NOMO-1 treated with dmso at 0.1 percent for 144 hours (cell line): ENCODE measurements at regions not wholly inside any gene's neighbourhood (a gene's known extent, or its start where the extent isn't known, plus 50 kb on each side); places are given as distances from the start of the nearest gene placed in this dataset.

Source experiments
- DNase-seq: peaks from one replicate; lab custom pipeline; 2025; ENCODE audit not compliant: unreplicated experiment; lab: John Stamatoyannopoulos, UW

DNA sequence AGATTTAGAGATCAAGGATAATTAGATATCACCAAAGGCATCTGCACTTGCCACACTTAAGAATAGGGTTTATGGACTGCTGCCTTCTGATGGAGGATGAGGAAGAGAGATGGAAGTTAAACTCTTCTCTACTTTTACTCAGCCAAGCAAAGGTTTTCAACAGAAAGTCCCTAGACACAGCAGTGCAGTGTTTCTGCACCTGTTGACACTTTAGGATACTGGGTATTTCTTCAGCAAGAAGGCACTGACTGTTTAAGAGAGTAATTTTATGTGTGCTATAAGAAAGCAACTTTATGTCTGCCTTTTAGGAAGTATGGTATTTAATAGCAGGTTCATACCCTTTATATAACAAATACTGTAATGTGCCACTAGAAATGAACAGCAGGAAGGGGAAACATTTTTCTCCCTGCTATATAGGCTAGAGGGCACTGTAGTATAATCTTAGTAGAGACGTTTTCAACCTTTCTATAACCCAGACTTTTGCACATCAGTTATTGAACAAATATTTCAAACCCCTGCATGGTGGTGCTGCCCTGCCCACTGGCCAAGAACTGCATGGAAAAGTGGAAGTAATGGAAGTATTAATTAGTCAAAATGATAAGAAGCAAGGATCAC lies 225.0 kb upstream of the GRIP1 start:
- DNase-seq = no peak

DNA sequence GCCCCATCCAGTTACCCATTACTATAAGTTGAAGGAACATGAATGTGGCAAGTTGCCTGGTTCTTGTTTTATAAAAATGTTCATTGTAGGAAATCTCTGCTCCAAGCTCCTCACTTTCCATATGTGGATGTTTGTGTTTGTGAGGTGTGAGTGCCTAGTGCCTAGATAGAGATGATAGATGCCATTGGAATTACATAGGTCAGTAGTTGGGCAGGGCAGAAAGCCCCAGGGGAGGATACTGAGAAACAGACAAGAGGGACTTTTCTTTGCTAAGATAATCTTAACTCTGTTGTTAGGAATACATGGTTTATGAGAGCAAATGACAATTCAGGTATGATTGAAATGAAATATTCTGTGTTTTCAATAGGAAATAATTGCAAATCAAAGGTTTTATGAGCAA lies 226.3 kb upstream of the GRIP1 start:
- DNase-seq = no peak

- DNase-seq = no peak
Measured at GRCh38 chr12:66910366-66910974, 231.6 kb upstream of the GRIP1 start.

DNA sequence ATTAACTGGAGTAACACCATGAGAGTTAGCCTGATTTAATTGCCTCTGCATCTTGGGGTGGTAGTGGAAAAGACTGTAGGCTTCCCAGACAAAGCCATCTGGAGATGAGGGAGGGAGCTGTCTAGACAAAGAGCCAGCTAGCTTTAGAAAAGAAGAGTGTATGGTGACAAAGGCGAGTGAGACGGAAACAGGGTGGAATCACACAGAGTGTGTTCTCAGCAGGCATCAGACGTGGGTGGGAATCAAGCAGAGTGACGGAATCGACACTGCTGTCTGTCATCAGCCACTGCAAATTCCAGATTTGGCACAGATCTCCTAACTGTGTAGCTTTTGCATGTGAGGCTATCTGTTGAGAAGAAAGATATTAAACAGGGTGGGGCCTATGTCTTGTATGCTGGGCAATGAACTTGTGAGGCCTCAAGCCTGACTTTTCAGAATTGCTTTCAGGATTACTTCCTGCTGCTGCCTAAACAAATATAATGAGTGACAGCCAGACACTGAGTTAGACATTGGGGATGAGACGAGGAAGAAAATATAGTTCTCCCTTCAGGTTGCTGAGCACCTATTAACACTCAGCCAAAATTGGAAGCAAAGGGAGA lies 236.5 kb upstream of the GRIP1 start:
- no peak for DNase-seq

DNA sequence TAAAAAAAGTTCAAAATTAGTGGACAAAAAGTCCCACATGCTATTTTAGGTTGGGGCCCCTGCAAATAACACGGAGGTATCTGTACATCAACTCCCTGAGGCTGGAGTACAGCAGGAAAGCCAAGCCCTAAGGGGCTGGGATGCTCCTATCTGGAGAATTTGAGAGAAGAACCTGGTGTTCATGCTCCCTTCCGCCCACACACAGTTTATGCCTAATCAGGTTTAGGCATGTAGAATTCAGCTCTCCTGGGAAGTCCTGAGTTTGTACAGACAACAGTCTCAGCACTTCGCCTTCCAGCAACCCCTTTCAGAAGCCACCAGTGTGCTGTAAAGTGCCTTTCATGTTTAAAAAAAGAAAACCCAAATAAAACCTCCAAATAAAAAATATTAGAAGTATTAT lies 237.3 kb upstream of the GRIP1 start:
- DNase-seq = no peak

GRCh38 chr12:66919466-66919865 lies 240.6 kb upstream of the GRIP1 start:
- DNase-seq = no peak

DNA sequence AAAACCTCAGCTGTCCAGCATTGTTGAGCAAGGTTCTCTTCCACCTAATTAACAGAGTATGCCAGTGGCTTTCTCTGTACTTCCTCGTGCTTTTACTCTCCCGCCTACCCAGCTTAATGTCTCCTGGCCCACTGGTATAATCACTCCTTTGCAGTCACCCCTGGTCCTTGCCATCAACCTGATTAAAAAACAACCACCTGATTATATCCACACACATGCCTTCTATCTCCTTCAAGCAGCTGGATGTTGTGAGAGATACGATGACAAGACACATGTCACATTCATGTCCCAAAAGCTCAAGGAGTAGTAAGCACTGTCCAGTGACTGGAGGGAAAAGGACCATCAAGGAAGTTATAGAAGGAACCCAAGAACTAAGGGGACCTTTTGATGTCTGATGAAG lies 241.3 kb upstream of the GRIP1 start:
- no peak for DNase-seq

GRCh38 chr12:66921151-66921550 lies 242.3 kb upstream of the GRIP1 start:
- DNase-seq = no peak

- no peak for DNase-seq
Measured at GRCh38 chr12:66925083-66925482, 246.2 kb upstream of the GRIP1 start.

- DNase-seq = no peak
Measured at GRCh38 chr12:66929121-66929520, 250.2 kb upstream of the GRIP1 start.

DNA sequence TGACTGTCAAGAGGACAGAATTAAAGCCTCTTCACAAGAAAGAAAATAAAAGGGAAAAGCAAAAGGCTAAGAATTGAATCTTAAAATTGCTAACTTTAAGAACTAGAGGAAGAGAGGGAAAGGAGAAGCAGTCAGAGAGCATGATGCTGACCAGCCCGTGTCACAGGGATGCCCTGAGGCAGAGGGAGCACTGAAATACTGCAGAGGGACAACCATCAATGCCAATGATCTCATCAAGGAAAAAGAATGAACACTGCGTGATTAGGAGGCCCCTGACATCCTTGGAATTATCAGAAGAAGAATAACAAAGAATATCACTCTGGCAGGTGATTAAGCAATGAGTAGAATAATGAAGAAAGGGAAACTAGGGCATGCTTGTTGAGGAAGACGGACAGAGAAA lies 252.2 kb upstream of the GRIP1 start:
- no peak for DNase-seq

DNA sequence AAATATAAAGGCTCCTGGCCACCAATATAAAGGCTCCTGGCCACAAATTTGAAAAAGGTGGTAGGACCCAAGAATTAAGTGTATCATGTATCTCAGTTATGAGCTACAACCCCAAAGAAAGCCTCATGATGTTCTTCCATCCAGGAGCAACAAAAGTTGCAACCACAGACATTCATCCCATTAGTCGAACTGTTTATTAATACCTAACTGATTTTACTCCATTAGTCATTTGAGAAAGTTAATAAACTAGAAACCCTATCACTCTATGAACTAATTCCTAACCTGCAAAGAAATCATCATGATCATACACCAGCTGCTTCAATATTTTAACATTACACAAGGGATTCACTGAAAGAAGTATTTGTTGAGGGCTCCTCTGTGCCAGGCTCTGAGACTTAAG lies 253.2 kb upstream of the GRIP1 start:
- DNase-seq = no peak

- DNase-seq = no peak
Measured at GRCh38 chr12:66934302-66935062, 255.6 kb upstream of the GRIP1 start.

- DNase-seq = no peak
Measured at GRCh38 chr12:66941150-66941549, 262.3 kb upstream of the GRIP1 start.

DNA sequence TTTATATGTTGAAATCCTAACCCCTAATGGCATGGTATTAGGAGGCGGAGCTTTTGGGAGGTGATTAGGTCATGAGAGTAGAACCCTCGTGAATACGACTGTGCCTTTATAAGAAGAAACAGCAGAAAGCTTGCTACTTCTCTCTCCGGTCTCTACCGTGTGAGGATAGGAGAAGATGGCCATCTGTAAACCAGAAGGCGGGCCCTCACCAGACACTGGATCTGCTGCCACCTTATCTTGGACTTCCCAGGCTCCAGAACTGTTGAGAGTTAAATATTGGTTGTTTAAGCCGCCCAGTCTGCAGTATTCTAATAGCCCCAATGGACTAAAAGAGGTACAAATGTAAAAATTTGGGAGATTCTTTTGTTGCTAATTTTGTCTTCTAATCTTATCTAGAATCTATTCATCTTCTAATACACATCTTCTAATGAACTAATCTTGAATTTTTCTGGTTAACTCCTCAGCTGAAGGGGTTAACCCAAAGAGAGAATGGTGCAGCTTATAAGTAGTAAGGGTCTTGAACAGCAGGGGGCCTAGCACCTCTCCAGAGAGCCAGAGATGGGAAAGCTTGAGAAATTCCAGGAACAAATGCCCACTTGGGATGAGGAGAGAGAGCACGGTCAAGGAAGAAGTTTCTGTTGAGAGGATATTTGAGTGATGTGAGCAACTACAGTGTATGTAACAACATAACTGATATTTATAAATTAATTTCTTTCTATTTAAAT lies 264.0 kb upstream of the GRIP1 start:
- DNase-seq = no peak

DNA sequence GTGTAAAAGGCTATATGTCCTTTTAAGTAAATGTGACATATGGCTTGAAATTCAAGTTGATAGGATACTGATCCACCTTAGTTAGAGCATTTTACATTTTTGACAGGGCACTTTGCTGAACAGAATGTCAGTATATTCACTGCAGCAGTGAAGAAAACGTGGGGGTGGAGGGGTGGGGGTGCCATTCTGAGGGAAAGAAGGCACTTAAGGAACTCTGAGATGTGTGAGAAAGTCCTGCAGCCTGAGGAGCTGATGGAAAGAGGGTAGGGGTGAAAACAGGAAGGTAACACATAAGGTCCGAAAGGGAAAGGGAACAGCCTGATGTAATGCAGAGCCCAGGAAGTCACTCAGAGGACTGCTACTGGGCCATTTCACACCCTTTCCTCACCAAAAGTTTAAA lies 265.5 kb upstream of the GRIP1 start:
- DNase-seq = no peak

GRCh38 chr12:66945189-66945817 lies 266.4 kb upstream of the GRIP1 start:
- DNase-seq = no peak

DNA sequence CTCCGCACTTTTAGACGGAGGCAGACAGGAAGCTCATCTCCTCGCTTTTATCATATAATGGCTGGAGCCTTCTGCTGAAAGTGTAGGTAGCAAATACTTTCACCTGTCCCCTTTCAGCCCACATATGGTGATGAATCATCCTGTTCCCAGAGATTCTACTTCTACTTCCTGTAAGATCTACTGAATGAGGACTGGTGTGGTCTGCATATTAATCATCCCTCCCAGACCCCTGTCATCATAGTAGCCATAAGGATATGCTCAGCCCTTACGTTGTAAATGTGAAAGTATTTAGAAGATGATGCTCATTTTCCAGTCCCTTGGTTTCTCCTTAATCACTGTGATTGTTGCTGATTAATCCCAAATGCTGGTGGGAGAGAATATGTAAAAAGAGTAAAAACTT lies 268.2 kb upstream of the GRIP1 start:
- DNase-seq = no peak

- no peak for DNase-seq
Measured at GRCh38 chr12:66952668-66953067, 273.8 kb upstream of the GRIP1 start.

- DNase-seq = no peak
Measured at GRCh38 chr12:66956300-66956699, 277.4 kb upstream of the GRIP1 start.

- DNase-seq = no peak
Measured at GRCh38 chr12:66959276-66959675, 280.4 kb upstream of the GRIP1 start.
